Sigmoid colon (tissue), 4 donors: ENCODE measurements at regions not wholly inside any gene's neighbourhood (a gene's known extent, or its start where the extent isn't known, plus 50 kb on each side); places are given as distances from the start of the nearest gene placed in this dataset.

Experiments
- CTCF ChIP-seq, 4 experiments: fragments of 450-650 bp in 3 of 4; fragments of 200-600 bp in 1 of 4; IDR thresholded peaks; one replicate each; pipeline ENCODE4 v1.5.1; 2016 to 2019; ENCODE audit warnings: antibody characterized with exemption in 4 of 4, mild to moderate bottlenecking in 3 of 4, moderate library complexity in 2 of 4
- EP300 ChIP-seq, 4 donors: sonication (generic); formaldehyde crosslinking; IDR thresholded peaks; one replicate each; pipeline ENCODE4 v1.6.1; 2017; ENCODE audit warnings: antibody characterized with exemption in 4 of 4
- POLR2AphosphoS5 ChIP-seq, 4 donors: sonication (generic); formaldehyde crosslinking; IDR thresholded peaks; one replicate each; pipeline ENCODE4 v1.6.1; 2017; ENCODE audit warnings: antibody characterized with exemption in 4 of 4

GRCh38 chr12:93235881-93236280 is 141.8 kb upstream of the NUDT4 start:
- TF ChIP-seq CTCF (IDR thresholded peaks at IDR 0.05) (no peak), EP300 (IDR thresholded peaks at IDR 0.05) (no peak), POLR2AphosphoS5 (IDR thresholded peaks at IDR 0.05) (no peak)
